GM19324 (cell line): ENCODE measurements at regions not wholly inside any gene's neighbourhood (a gene's known extent, or its start where the extent isn't known, plus 50 kb on each side); places are given as distances from the start of the nearest gene placed in this dataset.
"Not testable (repeated sequence)": the region's sequence is repeated elsewhere in the genome, so short reads cannot be mapped to it uniquely, and the experiment has no call there.

Source experiments
- ATAC-seq: cut with Tn5 transposase; IDR thresholded peaks from one replicate; pipeline ENCODE4 v1.9.1; 2021; ENCODE audit warnings: mild to moderate bottlenecking, moderate library complexity; ENCODE audit not compliant: unreplicated experiment, low FRiP score

DNA sequence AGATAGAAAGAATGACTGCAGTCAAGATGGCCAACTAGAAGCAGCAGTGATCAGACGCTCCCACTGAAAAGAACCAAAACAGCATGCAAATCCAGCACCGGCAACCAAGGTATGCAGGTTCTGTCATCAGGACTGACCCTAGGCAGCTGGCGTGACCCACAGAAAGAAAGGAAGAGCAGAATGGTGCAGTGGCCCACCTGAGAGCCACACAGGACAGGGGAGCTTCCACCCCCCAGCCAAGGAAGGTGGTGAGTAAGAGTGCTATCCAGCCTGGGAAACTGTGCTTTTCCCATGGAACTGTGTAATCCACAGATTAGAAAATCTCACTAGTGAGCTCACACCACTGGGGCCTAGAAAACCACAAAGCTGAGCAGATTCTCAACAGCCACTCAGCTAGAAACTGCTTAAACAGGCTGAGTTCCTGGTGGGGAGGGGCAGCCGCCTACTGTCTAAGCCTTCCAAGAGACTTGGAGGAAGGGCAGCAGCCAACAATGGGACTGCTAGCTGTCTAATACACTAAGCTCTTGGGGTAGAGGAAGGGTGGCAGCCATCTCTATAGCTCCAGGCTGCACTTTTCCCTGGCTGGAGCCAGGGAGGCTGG lies 127.9 kb downstream of the EVA1A start:
- peak; percentile 90 for ATAC-seq

DNA sequence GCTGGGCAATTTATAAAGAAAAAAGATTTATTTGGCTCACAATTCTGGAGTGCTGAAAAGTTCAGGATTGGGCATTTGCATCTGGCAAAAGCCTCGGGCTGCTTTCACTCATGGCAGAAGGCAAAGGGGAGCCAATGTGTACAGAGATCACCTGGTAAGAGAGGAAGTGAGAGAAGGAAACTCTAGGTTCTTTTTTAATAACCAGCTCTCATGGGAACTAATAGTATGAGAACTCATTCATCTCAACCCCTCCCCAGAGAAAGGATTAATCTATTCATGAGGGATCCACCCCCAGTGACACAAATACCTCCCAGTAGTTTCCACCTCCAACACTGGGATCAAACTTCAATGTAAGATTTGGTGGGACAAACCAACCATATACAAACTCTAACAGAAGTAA lies 129.0 kb downstream of the EVA1A start:
- peak; percentile 63 for ATAC-seq

DNA sequence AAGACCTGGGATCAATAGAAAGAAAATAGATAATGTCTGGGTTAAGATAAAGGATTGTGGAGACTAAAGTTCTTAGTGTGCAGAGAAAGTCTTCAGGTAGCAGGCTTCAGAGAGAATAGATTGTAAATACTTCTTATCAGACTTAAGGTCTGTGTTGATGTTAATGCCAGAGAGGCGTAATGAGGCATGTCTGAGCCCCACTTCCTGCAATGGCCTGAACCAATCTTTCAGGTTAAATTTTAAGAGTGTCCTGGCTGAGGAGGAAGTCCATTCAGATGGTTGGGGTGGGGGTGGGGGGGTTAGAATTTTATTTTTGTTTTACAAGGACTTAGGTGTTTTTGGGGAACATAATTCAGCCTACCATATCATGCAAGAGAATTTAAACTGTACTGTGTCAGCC lies 129.5 kb downstream of the EVA1A start:
- no peak for ATAC-seq

DNA sequence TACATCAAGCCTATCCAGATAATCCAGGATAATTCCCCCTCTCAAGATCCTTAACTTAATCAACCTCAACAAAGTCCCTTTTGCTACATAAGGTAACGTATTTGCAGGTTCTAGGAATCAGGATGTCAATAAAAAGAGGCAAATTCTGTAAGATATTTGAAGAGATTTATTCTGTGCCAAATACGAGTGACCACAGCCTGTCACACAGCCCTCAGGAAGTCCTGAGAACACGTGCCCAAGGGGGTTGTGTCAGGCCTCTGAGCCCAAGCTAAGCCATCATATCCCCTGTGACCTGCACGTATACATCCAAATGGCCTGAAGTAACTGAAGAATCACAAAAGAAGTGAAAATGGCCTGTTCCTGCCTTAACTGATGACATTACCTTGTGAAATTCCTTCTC lies 130.3 kb downstream of the EVA1A start:
- ATAC-seq, result not testable (repeated sequence)

DNA sequence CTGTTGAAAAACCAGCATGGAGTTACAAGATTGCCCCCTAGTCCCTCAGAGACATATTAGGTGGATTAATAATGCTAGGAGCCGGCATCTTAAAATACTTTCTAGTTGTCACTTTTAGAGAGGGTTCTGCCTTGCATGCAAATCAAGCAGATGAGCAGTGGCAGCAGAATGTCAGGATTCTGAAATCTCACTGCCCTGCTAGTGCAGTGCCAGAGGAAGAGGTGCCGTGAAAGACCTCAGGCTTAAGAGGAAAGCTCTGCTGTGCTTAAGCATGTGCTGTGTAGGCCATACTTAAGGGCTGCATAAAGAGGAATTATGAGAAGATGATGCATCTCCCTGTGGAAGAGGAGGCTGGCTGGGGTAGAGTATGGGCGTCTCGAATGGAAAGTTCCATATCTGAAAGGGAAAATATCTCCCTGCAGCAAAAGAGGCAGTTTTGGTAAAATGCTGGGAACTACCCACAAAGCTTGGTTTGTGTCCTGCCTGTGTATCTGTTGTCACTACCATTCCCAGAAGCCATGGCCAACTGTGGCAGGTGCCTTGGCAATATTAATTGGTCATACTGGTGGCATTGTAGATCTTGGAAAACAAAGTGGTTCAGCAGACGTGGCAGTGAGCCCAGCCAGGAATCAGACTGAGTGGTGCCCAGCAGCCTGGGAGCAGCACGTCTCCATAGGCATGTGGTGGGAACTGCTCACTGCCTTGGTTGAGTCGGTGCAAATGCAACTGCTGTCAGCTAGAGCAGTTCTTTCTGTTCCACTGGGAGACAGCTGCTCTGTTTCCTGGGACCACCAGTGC lies 131.9 kb downstream of the EVA1A start:
- ATAC-seq, result no peak

- no peak for ATAC-seq
Measured at GRCh38 chr2:75428060-75428459, 132.7 kb downstream of the EVA1A start.

DNA sequence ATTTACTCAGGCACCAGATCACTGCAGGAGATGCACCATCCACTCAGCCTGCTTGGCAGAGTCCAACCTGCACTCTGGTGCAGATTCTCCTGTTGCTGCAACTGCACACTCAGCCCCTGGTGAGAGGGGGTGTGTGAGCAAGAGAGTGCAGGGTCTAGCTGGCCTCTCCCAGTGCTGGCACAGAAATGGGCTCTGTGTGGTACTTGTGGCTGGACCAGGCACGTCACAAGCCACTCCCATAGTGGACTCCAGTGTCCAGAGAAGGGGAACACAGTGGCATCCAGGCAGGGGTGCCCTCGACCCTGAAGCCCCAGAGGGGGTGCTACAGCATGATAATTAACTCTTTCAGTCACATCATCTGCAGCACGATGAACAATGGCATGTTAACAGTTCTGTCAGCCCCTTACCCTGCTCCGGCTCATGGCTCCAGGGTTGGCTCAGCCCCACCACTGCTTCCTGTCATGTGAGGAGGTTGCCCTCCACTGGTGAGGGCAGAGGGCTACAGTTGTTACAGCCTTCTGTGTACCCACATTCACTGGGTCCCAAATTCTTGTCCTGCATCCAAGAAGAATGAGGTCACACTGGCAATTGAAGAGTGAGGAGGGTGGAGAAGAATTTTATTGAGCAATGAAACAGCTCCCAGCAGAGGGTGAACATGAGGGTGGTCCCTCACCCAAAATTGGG lies 135.7 kb downstream of the EVA1A start:
- no peak for ATAC-seq

DNA sequence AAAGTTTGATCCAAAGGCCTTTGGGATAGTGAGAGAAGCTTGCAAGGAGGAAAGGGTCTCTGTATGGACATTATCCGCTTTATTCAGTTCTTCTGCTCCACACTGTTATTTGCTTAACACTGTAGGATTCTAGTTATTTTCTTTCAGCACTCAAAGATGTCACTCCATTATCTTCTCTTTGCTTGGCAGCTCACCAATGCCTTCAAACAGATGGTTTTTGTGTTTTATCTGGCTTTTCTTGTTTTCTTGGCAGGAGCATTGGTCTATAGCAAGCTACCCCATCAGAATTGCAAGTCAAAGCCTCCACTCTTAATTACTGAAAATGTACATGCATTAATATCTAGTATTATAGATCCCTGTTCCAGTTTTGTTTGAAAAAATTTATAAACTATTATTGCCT lies 138.8 kb downstream of the EVA1A start:
- no peak for ATAC-seq

DNA sequence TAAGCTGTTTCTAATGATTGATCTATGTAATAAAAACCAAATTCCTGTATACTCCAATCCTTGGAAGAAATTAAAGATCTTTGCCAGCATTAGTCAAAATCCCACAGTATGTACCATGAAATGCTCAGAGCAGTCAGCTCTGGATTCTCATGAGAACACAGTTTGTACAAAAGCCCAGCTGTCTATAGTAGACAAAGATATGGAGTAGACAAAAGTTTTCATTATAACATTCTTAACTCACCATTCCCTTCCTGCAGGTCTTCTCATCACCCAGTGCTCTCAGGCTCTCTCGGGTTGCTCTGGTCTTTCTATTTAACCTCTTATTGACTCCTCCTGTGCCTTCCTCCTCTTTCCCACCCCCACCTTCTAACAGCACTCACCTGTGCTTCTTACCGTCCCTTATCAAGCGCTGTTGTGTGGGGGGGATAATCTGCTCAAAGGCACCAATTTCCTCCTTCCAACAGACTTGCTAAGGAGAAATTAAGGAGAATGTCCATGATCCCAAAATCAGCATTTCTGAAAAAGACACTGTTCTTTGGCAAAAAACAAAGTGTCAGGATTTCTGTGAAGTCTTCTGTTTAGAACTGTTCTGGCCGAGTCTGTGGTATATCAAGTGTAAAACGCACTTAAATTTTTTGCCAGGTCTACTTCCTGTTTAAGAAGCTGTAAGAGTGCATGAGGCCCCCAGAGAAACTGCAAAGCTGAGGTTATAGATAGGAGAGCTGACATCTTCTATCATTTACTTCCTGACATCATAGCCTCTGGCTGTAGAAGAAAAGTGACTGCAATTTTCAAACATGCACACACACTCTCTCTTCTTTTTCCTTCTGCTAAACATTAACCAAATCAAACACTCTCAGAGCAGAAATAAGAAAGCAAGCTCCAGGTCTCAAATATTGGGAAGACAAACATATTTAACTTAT lies 144.1 kb downstream of the EVA1A start:
- peak; percentile 66 for ATAC-seq

- no peak for ATAC-seq
Measured at GRCh38 chr2:75415731-75416130, 145.0 kb downstream of the EVA1A start.

- no peak for ATAC-seq
Measured at GRCh38 chr2:75415111-75415626, 145.6 kb downstream of the EVA1A start.

- ATAC-seq, result no peak
Measured at GRCh38 chr2:75411574-75411973, 149.2 kb downstream of the EVA1A start.

DNA sequence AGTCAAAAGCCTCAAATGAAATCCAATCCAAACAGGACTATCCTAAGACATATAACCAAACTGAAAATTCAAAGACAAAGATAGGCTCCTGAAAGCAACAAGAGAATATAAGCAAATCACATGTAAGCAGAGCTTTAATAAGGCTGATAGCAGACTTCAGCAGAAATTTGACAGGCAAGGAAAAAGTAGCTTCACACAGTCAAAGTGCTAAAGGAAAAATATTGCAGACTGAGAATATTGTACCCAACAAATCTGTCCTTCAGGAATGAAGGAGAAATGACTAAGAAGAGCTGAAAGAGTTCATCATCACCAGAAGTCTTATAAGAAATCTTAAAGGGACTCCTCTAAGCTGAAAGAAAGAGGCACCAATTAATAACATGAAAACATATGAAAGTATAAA lies 150.0 kb downstream of the EVA1A start:
- ATAC-seq, result no peak

GRCh38 chr2:75408771-75409170 lies 152.0 kb downstream of the EVA1A start:
- no peak for ATAC-seq

GRCh38 chr2:75407038-75407530 lies 153.7 kb downstream of the EVA1A start:
- no peak for ATAC-seq

DNA sequence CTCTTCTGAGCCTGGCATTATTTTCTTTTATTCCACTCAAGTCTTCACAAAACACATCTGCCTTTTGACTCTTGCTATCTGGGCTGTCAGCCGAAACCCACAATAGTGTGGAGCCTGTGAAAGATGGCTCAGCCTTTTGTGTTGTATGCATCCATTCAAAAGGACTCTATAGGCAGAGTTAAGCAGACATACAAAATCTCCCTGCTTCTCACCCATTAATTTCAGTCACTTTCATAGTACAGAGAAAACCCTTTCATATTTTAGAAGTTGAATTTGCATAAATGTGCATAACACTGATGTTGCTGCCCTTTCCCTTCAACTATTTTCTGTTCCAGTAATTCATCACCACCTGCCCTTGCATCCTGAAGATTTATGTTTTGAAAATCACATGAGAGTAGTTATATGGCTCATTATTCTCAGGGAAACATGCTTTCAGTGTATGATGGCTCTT lies 154.6 kb downstream of the EVA1A start:
- no peak for ATAC-seq

- no peak for ATAC-seq
Measured at GRCh38 chr2:75405000-75405399, 155.7 kb downstream of the EVA1A start.

DNA sequence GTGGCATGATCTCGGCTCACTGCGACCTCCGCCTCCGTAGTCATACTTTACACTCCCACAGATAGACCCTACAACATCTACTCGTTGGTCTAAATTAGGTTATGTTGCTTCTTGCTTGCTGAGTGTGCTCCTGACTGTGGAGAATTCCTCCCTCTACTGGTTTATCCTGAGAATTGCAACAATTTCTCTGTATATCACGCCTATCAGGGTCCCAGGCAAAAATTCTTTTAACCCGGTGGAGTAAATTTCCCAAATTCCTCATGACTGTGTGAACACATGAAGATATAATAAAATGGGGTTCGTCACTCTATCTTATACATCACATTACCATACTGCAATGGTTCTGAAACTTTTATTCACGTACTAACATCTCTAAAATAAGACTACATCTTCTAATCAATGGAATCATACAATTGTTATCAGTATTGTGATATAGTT lies 156.7 kb downstream of the EVA1A start:
- ATAC-seq, result no peak

GRCh38 chr2:75396314-75396713 lies 164.4 kb downstream of the EVA1A start:
- no peak for ATAC-seq

DNA sequence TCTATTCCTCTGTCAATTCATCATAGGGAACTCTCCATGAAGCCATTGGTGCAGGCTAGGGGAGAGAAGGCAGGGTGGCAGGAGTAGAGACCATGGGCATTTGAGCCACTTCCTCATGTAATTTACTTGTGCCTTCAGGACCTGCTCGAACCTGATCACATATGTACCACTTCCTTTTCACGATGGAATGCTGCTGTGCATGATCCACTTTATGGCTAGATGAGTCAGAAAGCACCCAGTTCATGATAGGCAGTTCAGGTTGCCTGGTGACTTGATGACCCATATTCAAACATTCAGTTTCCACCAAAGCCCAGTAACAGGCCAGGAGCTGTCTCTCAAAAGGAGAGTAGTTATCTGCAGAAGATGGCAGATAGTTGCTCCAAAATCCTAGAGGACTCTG lies 166.0 kb downstream of the EVA1A start:
- ATAC-seq, result not testable (repeated sequence)
